ENCODE measurements at regions not wholly inside any gene's neighbourhood (a gene's known extent, or its start where the extent isn't known, plus 50 kb on each side); places are given as distances from the start of the nearest gene placed in this dataset.
A peak's percentile ranks its signal among the peaks of the same experiment; 100 is the strongest.

DNA sequence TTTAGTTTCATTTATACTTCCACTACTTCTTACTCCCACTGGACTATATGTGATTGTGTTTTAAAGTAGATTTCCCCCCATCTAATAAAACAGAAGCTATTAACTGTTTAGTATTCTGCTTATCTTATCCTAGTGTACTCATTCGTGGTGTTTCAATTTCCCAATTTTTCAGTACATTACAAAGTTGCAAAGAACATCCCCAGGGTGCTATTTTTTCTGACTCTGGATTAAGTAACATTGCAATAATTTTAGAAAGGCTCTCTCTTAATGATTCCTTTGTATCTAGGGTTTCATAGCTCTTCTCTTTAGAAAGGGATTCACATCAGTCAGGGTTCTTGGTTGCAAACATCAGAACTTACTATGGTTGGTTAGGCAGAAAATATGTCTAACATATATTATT is 317.9 kb upstream of the DIPK2B start:
- Histone ChIP-seq H3K36me3 (ENCODE audit: control insufficient read depth, insufficient read depth, low read length) (no peaks in the 10 kb centered on the region), H3K79me1 (ENCODE audit: low read depth in 1 of 2, low read length in 2 of 2) (peaks cover 0 to 7% of the 10 kb centered on the region in 2 experiments; a peak in 1 of 4 replicates), H4K8ac (ENCODE audit: low read depth in 2 of 2, low read length in 2 of 2) (peak overlapping the region in 1 of 2 experiments; percentile 80; a peak in 2 of 4 replicates), H2AFZ (replicated peaks; ENCODE audit: low read length, poor library complexity) (no peak overlapping the region), H3K9me1 (ENCODE audit: insufficient read depth, low read length) (no peaks in the 10 kb centered on the region), H4K5ac (ENCODE audit: low read depth, low read length) (peak overlapping the region; percentile 12; the same call in 1 of the 2 replicates), H2BK20ac (ENCODE audit: low read depth, low read length) (peak overlapping the region; percentile 46), H3K18ac (ENCODE audit: low read depth, low read length) (no peak overlapping the region), H2AK9ac (replicated peaks; ENCODE audit: low read depth, low read length, poor library complexity) (no peak overlapping the region), H3K56ac (ENCODE audit: extremely low read depth, insufficient read depth, low read length) (no peak overlapping the region), H3K14ac (replicated peaks; ENCODE audit: low read depth, low read length) (no peak overlapping the region), H3K9me3 (ENCODE audit: control insufficient read depth, insufficient read depth, low read length) (no peaks in the 10 kb centered on the region), H3K4me2 (ENCODE audit: low read depth, low read length) (no peak overlapping the region; the same call in 1 of the 2 replicates), H3K23ac (ENCODE audit: low read depth, low read length) (no peak overlapping the region), H4K20me1 (ENCODE audit: insufficient read depth, low read length) (no peaks in the 10 kb centered on the region), H2BK15ac (ENCODE audit: low read depth, low read length) (peak overlapping the region; percentile 36; the same call in 1 of the 3 replicates), H3K4me3 (ENCODE audit: insufficient read depth, low read depth, low read length) (no peak overlapping the region), H3K9ac (ENCODE audit: low read depth, low read length) (no peak overlapping the region), H3K4me1 (ENCODE audit: control insufficient read depth, insufficient read depth, low read length) (peaks cover 7% of the 10 kb centered on the region), H2BK120ac (ENCODE audit: low read depth, low read length) (peak overlapping the region; percentile 84; the same call in 1 of the 2 replicates), H3K27me3 (ENCODE audit: control insufficient read depth, insufficient read depth, low read length) (peaks cover 3% of the 10 kb centered on the region), H2AK5ac (ENCODE audit: low read depth, low read length) (no peak overlapping the region), H3K4ac (ENCODE audit: low read depth, low read length) (peak overlapping the region; percentile 88; the same call in 1 of the 2 replicates), H4K91ac (ENCODE audit: insufficient read depth, low read depth, low read length) (peak overlapping the region; percentile 73; the same call in 1 of the 2 replicates), H3K27ac (ENCODE audit: insufficient read depth, low read length) (no peak overlapping the region), H2BK5ac (ENCODE audit: low read depth, low read length, poor library complexity, severe bottlenecking) (peak overlapping the region; percentile 53)
- intact Hi-C loops (cut with micrococcal nuclease) (loop anchor here (2.0 to 10.0 kb wide), 4 partner anchors 79 to 856 kb away; no protein-coding TSS in a partner anchor), in situ Hi-C loops (cut with MboI; ENCODE audit: low sequenced_read_pairs) (loop anchor here (10.0 kb wide), 4 partner anchors 194 to 886 kb away; no protein-coding TSS in a partner anchor), dilution Hi-C loops (cut with HindIII; ENCODE audit: low sequenced_read_pairs, unreplicated experiment) (no loop called here)
- TF ChIP-seq MAZ (IDR thresholded peaks at IDR 0.05; ENCODE audit: borderline replicate concordance, low read depth, low read length) (no peak), SMC3 (IDR thresholded peaks at IDR 0.05; ENCODE audit: low read depth, low read length) (no peak), POLR2A (IDR thresholded peaks at IDR 0.05; ENCODE audit: low read depth, low read length) (no peak), CHD1 (IDR thresholded peaks at IDR 0.05; ENCODE audit: low read depth, low read length) (no peak), BHLHE40 (IDR thresholded peaks at IDR 0.05; ENCODE audit: low read depth, low read length) (no peak), NFE2L2 (IDR thresholded peaks at IDR 0.05; ENCODE audit: low read depth, low read length) (no peak), RCOR1 (IDR thresholded peaks at IDR 0.05; ENCODE audit: insufficient replicate concordance, low read length) (no peak), RAD21 (IDR thresholded peaks at IDR 0.05; ENCODE audit: low read length) (no peak), MXI1 (IDR thresholded peaks at IDR 0.05; ENCODE audit: borderline replicate concordance, low read depth, low read length) (no peak), RFX5 (IDR thresholded peaks at IDR 0.05; ENCODE audit: low read depth, low read length) (no peak), FOS (IDR thresholded peaks at IDR 0.05; ENCODE audit: low read depth, low read length) (no peak), CEBPB (IDR thresholded peaks at IDR 0.05; ENCODE audit: low read depth, low read length) (no peak), MAFK (IDR thresholded peaks at IDR 0.05; ENCODE audit: low read depth, low read length) (no peak)
- TF ChIP-seq, protein P1, sequence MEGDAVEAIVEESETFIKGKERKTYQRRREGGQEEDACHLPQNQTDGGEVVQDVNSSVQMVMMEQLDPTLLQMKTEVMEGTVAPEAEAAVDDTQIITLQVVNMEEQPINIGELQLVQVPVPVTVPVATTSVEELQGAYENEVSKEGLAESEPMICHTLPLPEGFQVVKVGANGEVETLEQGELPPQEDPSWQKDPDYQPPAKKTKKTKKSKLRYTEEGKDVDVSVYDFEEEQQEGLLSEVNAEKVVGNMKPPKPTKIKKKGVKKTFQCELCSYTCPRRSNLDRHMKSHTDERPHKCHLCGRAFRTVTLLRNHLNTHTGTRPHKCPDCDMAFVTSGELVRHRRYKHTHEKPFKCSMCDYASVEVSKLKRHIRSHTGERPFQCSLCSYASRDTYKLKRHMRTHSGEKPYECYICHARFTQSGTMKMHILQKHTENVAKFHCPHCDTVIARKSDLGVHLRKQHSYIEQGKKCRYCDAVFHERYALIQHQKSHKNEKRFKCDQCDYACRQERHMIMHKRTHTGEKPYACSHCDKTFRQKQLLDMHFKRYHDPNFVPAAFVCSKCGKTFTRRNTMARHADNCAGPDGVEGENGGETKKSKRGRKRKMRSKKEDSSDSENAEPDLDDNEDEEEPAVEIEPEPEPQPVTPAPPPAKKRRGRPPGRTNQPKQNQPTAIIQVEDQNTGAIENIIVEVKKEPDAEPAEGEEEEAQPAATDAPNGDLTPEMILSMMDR (conservative IDR thresholded peaks at IDR 0.05; ENCODE audit: low read depth, low read length): no peak
- TF ChIP-seq, protein P2, sequence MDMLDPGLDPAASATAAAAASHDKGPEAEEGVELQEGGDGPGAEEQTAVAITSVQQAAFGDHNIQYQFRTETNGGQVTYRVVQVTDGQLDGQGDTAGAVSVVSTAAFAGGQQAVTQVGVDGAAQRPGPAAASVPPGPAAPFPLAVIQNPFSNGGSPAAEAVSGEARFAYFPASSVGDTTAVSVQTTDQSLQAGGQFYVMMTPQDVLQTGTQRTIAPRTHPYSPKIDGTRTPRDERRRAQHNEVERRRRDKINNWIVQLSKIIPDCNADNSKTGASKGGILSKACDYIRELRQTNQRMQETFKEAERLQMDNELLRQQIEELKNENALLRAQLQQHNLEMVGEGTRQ (IDR thresholded peaks at IDR 0.05; ENCODE audit: low read depth, low read length): no peak
- TF ChIP-seq, protein P3, sequence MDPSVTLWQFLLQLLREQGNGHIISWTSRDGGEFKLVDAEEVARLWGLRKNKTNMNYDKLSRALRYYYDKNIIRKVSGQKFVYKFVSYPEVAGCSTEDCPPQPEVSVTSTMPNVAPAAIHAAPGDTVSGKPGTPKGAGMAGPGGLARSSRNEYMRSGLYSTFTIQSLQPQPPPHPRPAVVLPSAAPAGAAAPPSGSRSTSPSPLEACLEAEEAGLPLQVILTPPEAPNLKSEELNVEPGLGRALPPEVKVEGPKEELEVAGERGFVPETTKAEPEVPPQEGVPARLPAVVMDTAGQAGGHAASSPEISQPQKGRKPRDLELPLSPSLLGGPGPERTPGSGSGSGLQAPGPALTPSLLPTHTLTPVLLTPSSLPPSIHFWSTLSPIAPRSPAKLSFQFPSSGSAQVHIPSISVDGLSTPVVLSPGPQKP (IDR thresholded peaks at IDR 0.05; ENCODE audit: borderline replicate concordance, low read depth, low read length): no peak
- ChIA-PET CTCF (no interaction called here), POLR2A (ENCODE audit: unreplicated experiment) (no interaction called here)
- BruUV-seq (replicated peaks): no TSS peak
- DNase-seq (no peak), ATAC-seq (ENCODE audit: low read depth) (no peak)
- WGBS, 2 experiments (ENCODE audit: extremely low coverage in 2 of 2, insufficient read length in 1 of 2): no CpG with 5 or more reads among the region's 1 CpG

Measured in IMR-90 (cell line).